ENCODE measurements at regions not wholly inside any gene's neighbourhood (a gene's known extent, or its start where the extent isn't known, plus 50 kb on each side); places are given as distances from the start of the nearest gene placed in this dataset.

GRCh38 chr13:67643516-67644055, 413.4 kb upstream of the PCDH9 start:
- no peak for DNase-seq (ENCODE audit: low read depth in 1 of 2, low spot score in 2 of 2)
- no peaks in the 10 kb centered on the region for H4K20me1 ChIP-seq (replicated peaks in 1 of 2; ENCODE audit: control insufficient read depth in 1 of 2, insufficient read depth in 2 of 2, low read length in 2 of 2)
- peak in 1 of 3 experiments; percentile 38; a peak in 2 of 4 replicates for TF ChIP-seq CTCF (IDR thresholded peaks at IDR 0.05; ENCODE audit: control extremely low read depth in 1 of 3, insufficient read depth in 1 of 3, low read depth in 1 of 3, low read length in 3 of 3)
- peak; percentile 20 to 27; a peak in 2 of 4 replicates for TF ChIP-seq RAD21 (IDR thresholded peaks at IDR 0.05 in 1 of 2, conservative IDR thresholded peaks at IDR 0.05 in 1 of 2; ENCODE audit: low read depth in 2 of 2, low read length in 2 of 2)
- no peak for TF ChIP-seq FOSL1 (IDR thresholded peaks at IDR 0.05; ENCODE audit: insufficient read depth, low read depth, low read length)
- 64% methylated on average over 1 of the region's 1 CpG; no CpG with 5 or more reads in 1 of the 2 experiments for WGBS, 2 experiments (ENCODE audit: extremely low coverage in 1 of 2, insufficient coverage in 1 of 2, insufficient read length in 1 of 2, insufficient replicate concordance in 2 of 2, low coverage in 1 of 2, low lambda C conversion rate in 2 of 2, missing lambda C conversion rate in 1 of 2)
- H3K14ac ChIP-seq (ENCODE audit: insufficient read length) = no peak overlapping the region
- no peak overlapping the region for H4K5ac ChIP-seq (ENCODE audit: insufficient read length, low read depth, low read length)
- POLR2A ChIA-PET (ENCODE audit: partially characterized antibody) = no interaction called here
- H3K27ac ChIP-seq (ENCODE audit: low read depth, low read length) = no peak overlapping the region
- no peak overlapping the region for H3K4me3 ChIP-seq (ENCODE audit: extremely low read depth in 1 of 4, insufficient read depth in 2 of 4, low read depth in 3 of 4, low read length in 4 of 4)
- H3K79me1 ChIP-seq (ENCODE audit: low read depth, low read length) = no peaks in the 10 kb centered on the region
- no peak overlapping the region for H4K91ac ChIP-seq (replicated peaks; ENCODE audit: insufficient read length, low read length)
- H3K56ac ChIP-seq (replicated peaks; ENCODE audit: insufficient read length, low read depth, low read length) = no peak overlapping the region
- H3K79me2 ChIP-seq (ENCODE audit: control insufficient read depth in 1 of 2, insufficient read depth in 2 of 2, low read length in 2 of 2) = no peaks in the 10 kb centered on the region
- H3K9me3 ChIP-seq (ENCODE audit: insufficient read depth in 2 of 2, low read depth in 1 of 2, low read length in 1 of 2) = 0 out of 4 replicates have a peak, but pooled peaks cover 0 to 3% of the 10 kb centered on the region in 2 experiments
- no peaks in the 10 kb centered on the region for H3K23me2 ChIP-seq (ENCODE audit: low read depth, low read length)
- no peaks in the 10 kb centered on the region for H3K36me3 ChIP-seq (ENCODE audit: control insufficient read depth in 2 of 4, insufficient read depth in 4 of 4, low read length in 3 of 4)
- no peak overlapping the region for H2BK20ac ChIP-seq (ENCODE audit: low read length)
- H3K18ac ChIP-seq (ENCODE audit: extremely low read depth, low read length) = no peak overlapping the region
- no peak overlapping the region for H3K4me2 ChIP-seq (ENCODE audit: insufficient read depth in 1 of 2, low read depth in 2 of 2, low read length in 2 of 2)
- H3K27me3 ChIP-seq (replicated peaks in 1 of 4; ENCODE audit: control insufficient read depth in 3 of 4, extremely low read depth in 1 of 4, insufficient read depth in 3 of 4, low read length in 3 of 4) = no peaks in the 10 kb centered on the region
- no peak for FAIRE-seq
- no peak overlapping the region for H3K23ac ChIP-seq (ENCODE audit: insufficient read length)
- H4K8ac ChIP-seq (ENCODE audit: extremely low read depth, insufficient read depth, low read length) = no peak overlapping the region
- H2BK12ac ChIP-seq (ENCODE audit: low read depth, low read length) = no peak overlapping the region
- H3K4me1 ChIP-seq (replicated peaks in 1 of 4; ENCODE audit: control insufficient read depth in 3 of 4, insufficient read depth in 4 of 4, low read length in 3 of 4) = no peaks in the 10 kb centered on the region; a peak in 1 of 7 replicates
- H2BK120ac ChIP-seq (replicated peaks; ENCODE audit: low read depth, low read length) = no peak overlapping the region
- no peak overlapping the region for H3K9ac ChIP-seq (replicated peaks in 1 of 4; ENCODE audit: extremely low read depth in 1 of 4, low read depth in 3 of 4, low read length in 3 of 4)
- no peak overlapping the region for H2AK5ac ChIP-seq (ENCODE audit: low read depth, low read length)
- CTCF ChIA-PET (ENCODE audit: partially characterized antibody) = interaction anchor here (0.9 to 2.0 kb wide), 5 partner anchors 9 to 224 kb away, joined by 3 to 7 read pairs (median 3); no protein-coding TSS in a partner anchor
- H3K4ac ChIP-seq (replicated peaks; ENCODE audit: insufficient read length, low read depth, low read length) = no peak overlapping the region
- H2BK15ac ChIP-seq (ENCODE audit: low read length) = no peak overlapping the region
- no peak overlapping the region for H2BK5ac ChIP-seq (ENCODE audit: low read depth, low read length)
- H2AFZ ChIP-seq (ENCODE audit: low read length) = peak overlapping the region; percentile 84; the same call in 1 of the 2 replicates

All from H1 (cell line).